CD4-positive, alpha-beta T cell treated with Interleukin-12 subunit alpha and Interleukin-12 subunit beta, for 1 hour (primary cell): ENCODE measurements at regions not wholly inside any gene's neighbourhood (a gene's known extent, or its start where the extent isn't known, plus 50 kb on each side); places are given as distances from the start of the nearest gene placed in this dataset.

ENCODE experiments used
- DNase-seq: peaks from one replicate; pipeline ENCODE4 v3.0.0-alpha.2; 2020

DNA sequence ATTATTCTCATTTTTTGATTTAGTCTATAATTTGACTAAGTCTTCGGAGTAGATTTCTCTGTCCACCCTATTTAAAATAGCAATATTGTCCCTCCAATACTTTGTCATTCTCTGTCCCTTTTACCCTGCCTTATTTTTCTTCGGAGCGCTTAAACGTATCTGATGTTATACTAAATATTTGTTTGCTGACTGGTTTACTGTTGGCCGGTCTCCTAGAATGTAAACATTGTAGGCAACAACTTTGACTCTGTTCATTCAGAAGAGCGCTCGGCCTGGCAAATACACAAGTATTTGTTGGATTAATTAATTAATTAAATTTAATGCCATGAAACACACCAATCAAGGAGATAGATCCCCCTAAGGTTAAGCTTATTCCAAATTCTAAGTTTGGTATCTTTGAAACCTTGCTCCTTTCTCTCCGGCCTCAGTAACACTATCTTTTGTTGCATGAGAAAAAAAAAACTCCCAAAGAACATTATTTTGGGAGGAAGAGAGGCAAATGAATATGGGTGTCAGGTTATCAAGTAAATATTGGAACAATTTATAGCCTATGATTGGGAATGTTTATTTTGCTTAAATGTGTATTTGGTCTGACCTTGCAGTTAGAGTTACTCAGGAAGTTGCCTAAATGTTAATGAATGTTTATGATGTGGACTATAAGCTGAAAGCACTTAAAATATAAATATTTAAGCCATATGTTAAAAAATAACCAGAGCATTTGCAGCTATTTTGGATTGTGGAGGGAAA lies 231.1 kb downstream of the SOX4 start:
- DNase-seq = no peak

GRCh38 chr6:21826023-21826422 lies 232.5 kb downstream of the SOX4 start:
- DNase-seq = no peak

GRCh38 chr6:21826904-21827303 lies 233.4 kb downstream of the SOX4 start:
- DNase-seq = no peak

DNA sequence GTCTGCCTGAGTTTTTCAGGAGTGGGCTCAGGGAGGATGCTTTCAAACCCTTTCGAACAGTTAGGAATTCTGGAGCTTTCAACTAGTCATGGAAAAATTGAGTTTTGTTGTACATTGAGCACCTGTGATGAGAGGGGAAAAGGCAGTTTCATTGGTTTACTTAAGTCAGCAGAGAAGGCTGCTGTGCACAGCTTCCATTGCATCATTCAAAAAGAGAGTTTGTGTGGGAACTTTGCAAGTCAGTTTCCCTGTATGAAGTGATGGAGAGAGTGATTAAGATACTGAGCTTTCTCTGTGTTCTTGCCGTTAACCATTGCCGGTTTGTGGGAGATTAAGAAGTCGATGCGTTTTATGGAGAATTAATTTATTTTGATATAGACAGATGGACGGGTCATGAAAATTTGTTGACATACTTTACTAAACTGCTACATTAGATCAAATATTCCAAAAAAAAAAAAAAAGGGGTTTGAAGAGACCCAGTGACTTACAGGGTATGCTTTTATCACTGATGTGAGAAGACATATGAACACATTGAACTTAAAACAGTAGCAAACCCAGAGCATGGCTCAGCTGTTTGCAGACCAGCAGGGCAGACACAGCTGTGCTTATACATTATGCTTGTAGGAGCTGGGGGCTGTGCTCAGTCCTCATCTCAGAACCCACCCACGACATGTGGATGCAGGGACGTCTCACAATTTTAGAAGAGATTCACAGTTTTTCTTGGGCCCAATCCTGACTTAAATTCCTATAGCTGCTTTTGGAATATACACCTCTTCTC lies 234.1 kb downstream of the SOX4 start:
- no peak for DNase-seq

GRCh38 chr6:21828704-21829103 lies 235.2 kb downstream of the SOX4 start:
- no peak for DNase-seq

DNA sequence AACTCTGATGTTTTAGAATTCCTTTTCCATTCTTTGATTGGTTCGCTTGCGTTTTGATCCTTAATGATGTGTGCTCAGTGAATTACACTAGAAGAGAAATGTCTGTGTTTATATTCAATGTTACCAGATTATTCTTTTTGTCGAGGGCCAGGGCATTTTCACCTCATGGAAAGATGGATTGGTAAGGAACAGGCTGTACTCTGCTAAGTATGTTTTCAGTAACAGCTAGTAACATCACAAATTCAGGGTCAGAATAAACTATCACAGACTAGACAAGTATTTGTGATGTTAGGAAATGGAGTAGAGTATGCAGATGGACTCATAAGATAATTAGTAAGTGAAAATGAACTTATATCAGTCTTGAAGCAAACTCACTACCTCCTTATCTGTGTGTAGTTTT lies 235.6 kb downstream of the SOX4 start:
- no peak for DNase-seq

DNA sequence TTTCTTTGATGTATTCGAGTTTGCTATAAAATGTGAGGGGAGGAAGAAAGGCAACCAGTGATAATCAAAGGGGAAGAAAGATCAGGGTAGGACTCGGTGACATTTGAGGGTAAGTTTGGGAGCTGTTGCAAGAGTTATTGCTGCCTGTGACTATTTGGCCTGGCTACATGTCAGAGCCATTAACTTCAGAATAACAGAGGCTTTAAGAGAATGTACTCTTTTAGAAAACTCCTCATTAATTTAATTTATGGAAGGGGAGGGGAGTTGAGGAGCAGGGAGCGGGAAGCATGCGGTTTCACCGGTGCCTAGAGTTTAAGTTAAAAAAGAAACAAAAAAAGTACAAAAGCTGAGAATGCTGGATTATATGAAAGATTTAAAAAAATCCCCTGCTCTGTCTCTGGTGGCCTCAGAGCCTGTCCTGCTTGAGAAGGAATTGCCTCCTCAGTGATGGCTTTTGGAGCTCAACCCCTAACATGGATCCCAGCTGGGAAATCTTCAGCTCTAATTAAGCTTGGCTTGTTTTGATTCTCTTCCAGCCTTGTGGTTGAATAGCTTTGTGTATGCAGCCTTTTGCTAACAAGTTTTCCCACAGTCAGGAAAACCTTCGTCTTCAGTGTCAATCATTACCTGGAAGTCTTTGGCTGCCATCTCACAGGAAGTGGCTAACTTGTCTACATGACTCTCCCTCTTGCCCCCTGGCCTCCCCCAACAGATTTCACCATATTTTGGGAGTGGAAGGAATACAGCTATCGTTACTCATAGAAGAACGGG lies 238.2 kb downstream of the SOX4 start:
- DNase-seq = no peak

DNA sequence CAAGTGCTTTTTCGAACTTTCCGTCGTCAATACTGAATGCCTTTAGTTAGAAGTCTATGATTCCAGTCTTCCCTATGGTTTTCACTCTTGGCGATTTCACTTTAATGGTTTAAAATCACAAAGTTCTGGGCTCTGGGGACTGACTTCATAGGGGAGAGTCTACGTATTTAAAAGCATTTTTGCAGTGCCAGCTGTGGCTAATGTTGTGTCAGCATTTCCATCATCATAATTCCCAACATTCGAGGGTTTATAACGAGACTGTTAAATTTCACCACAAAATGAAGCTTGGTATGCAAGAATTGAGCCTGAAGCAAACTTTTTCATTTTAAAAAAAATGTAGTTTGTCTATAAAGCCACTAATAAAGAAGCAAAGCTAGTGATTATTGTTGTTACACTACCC lies 242.7 kb downstream of the SOX4 start:
- DNase-seq = no peak

DNA sequence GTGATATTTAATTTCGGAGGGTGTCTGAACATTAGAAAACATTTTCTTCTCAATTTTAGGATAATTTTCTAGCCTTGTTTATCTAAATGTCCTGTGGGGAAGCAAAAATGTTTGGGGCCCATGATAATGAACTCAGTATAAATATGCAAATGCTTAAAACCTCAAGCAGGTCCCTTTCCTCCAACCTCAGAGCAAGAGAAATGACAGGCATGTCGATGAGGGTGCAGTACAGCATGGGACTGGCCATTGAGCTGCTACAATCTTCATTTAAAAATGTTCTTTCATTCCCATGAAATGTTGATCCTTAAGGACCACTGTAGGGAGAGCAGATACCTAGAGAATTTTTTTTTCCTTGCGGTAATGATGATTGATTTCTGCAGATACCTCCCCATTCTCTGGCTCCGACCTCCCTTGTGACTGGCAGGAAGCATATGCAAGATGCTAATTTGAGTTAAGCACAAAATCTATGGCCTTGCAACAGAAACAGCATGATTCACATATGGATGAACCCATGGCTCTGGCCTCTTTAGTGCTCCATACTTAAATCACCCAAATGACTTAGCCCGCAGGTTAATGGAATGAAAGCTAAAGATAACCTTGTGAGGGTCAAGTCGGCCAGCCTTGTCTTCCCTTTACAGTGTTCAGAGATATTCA lies 243.3 kb downstream of the SOX4 start:
- no peak for DNase-seq

DNA sequence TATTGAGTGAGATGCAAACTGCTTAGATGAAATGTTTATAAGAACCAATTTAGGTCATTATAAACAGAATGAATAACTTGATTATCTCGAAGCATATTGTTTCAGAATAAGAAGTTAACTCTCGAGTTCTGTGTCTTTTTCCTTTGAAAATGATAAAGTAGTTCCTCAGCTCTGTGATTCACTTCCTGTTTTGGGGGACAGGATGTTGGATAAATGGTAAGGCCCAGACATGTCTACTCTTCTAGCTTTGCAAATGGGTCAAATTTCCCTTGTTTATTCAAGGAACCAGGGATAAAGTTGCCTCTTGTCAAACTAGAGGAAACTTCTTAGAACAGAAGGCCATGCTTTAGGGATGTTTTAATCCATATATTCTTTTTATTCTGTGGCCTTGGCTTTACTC lies 246.9 kb downstream of the SOX4 start:
- no peak for DNase-seq

- no peak for DNase-seq
Measured at GRCh38 chr6:21842875-21843645, 249.5 kb downstream of the SOX4 start.

DNA sequence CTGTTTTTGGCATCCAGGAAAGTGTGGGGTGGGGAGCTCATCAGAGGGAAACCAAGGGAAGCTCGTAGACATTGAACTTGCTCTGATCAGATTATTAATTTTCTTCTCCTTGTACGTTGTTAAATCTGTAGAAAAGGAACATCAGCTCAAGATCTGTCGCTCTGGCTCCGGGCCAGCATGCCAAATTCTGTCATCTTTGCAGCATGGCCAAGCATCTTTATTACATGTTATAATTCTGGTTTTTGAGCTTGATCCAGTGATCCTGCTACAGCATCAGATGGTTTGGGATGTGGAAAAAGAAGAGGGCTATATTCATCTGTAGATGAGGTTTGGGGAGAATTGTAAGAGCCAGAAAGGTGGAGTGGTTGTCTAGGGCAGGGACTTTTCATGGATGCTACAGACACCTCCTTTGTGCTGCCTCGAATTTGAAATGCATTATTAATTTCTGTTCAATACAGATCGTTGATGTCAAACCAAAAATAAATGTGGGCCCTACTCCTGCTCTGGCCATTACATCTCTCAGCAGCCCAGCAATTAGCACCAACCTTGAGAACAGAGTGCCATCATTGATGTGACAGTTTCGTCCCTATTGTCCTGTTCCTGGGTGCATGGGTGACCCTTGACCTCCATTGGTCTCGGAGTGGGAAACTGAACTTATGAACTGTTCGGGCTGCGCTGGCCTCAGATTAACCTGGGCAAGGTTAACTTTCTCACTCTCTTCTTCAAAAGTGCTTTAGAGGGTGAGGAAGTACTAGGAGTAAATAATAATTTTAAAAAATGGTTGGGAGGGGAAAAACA lies 250.8 kb downstream of the SOX4 start:
- no peak for DNase-seq

GRCh38 chr6:21845018-21845417 lies 251.5 kb downstream of the SOX4 start:
- no peak for DNase-seq

GRCh38 chr6:21845439-21846140 lies 252.0 kb downstream of the SOX4 start:
- DNase-seq = no peak

DNA sequence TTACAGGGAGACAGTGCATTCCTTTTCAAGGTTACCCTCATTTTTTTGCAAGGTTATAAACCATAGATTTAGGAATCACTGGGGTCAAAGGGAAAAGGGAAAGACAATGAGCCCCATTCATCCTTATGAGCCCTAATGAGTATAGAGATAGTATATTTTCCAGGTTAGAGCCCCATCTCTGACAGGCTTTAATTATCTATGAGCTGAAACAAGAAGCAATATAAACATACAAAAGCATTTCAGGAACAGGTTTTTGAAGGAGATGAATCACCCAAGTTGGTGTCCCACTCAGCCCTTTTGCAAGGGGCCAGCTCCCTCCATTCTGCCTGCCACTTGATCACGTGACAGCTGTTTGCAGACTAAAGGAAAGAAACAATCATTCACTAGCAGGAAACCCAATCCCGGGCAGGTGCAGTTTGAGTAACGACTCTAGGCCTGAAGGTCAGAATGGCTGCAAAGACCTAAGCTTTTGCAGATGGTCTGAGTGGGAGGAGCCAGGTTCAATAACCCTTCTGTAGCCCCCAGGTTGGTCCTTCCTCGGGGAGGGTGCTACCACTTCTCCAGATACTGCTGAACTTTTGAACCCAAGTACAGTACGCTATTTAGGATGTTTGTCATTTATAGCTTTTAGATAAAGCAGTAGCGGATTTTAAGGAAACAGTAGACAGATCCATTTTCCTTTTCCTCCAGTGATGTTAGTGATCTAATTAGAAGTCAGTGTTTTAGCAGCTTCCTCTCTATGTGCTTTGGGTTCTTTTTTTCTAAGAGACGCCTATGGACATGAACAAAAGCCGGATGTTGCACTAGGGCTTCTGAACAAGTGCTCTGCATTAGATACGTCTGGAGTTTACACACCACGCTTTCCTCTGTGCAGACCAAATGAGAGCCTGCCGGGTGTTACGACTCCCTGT lies 253.2 kb downstream of the SOX4 start:
- DNase-seq = no peak

DNA sequence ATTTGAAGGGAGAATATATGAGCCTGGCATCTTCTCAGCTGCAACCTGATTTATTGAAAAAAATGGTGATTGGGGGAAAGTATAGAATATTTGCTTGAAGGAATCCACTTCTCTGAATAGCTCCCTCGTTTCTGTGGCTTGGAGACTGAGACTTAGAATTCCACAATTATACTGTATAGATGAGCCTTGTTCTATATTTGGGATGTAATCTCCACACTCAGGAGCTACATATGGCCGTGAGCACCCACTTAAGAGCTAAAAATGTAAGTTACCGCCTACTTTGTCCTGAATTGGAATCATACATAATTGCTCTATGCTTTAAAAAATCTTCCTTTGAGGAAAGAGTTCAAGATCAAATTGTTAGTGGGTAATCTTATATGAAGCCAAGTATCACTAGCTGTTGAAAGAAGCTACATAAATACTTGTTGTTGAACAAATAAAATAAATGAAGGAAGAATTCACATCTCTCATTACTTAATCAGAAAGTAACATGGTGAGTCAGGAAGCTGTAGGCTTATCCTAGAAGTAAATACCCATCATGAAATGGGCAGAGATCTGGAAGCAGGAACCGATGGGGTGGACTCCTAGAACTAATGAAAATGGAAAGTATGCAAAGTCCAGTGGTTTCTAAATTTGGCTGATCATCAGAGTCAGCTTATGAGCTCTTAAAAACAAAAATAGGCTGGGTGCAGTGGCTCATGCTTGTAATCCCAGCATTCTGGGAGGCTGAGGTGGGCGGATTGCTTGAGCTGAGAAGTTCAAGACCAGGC lies 254.3 kb downstream of the SOX4 start:
- DNase-seq = no peak

DNA sequence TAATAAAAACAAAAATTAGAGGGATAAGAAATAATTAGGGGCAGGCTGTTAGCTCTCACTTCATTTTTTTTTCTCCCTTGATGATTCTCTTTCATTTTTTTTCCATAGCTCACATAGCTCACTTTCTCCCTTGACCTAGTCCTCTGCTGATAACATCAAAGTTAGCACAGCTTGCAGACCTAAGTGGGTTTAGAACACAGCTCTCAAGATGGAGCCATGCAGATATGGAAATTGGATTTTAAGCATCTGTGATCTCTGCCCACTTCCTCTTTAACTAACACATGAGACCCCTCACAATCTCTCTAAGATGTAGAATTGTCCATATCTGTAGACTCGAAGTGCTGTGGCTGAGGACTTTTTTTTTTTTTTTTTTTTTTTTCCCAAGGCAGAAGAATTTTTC lies 257.1 kb downstream of the SOX4 start:
- no peak for DNase-seq

- no peak for DNase-seq
Measured at GRCh38 chr6:21855811-21856455, 262.4 kb downstream of the SOX4 start.

DNA sequence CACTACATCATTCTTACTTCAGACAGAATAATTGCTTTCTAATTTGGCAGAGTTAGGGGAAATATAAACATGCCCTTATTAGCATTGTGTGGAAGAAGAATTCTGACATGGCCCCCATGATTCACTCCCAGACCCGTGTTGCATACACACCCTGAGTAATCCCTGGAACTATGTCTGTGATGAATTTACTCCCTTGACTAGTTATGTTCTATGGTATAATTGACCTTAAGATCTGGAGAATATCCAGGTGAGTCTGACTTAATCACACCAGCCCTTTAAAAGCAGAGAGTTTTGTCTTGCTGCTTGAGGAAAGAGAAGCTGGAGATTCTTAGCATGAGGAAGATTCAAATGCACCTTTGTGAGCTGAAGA lies 262.9 kb downstream of the SOX4 start:
- no peak for DNase-seq
